ENCODE measurements at regions not wholly inside any gene's neighbourhood (a gene's known extent, or its start where the extent isn't known, plus 50 kb on each side); places are given as distances from the start of the nearest gene placed in this dataset.

DNA sequence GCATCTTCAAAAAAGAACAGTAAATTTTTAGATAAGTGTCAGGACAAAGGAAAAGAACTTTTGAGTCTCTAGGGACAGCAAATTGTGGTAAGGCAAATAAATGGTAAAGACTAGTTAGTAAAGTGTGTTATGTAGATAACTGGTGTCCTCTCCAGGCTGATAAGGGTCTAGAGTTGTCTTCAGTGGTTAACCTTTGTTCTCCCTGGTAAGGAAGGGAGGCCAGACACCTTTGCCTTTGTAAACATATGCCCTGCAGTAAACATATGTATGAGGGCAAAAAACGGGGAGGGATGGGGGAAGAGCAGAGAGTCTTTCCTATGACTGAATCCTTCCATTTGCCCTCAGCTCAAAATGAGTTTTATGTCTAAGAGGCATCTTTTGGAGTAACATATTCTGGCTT, 384.6 kb downstream of the HNRNPD start:
- TF ChIP-seq CTCF (IDR thresholded peaks at IDR 0.05), result no peak
- TF ChIP-seq POLR2A (IDR thresholded peaks at IDR 0.05), result no peak
